Stimulated activated CD8-positive, alpha-beta memory T cell treated with anti-CD3 and anti-CD28 coated beads, Interleukin-7, amount 100 ng/mL, for 1 hour (primary cell): ENCODE measurements at regions not wholly inside any gene's neighbourhood (a gene's known extent, or its start where the extent isn't known, plus 50 kb on each side); places are given as distances from the start of the nearest gene placed in this dataset.

Source experiments
- DNase-seq, 2 donors: peaks; one replicate each; pipeline ENCODE4 v3.0.0-alpha.2; 2020; ENCODE audit warnings: low read depth in 2 of 2

DNA sequence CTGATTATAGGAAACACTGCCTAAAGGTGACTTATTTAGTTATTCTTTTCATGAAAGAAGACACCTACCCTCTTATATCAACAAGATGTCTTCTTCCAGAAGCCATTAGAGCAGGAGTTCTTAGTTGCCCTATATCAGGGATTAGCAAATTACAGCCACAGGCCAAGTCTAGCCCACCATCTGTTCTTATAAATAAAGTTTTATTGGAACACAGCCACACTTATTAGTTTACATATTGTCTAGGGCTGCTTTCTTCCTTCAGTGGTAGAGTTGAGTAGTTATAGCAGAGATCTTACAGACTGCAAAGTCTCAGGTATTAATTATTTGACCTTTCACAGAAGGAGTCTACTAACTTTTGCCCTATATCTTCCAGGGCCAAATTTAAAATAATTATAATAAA lies 157.2 kb upstream of the NOCT start:
- no peak for DNase-seq

DNA sequence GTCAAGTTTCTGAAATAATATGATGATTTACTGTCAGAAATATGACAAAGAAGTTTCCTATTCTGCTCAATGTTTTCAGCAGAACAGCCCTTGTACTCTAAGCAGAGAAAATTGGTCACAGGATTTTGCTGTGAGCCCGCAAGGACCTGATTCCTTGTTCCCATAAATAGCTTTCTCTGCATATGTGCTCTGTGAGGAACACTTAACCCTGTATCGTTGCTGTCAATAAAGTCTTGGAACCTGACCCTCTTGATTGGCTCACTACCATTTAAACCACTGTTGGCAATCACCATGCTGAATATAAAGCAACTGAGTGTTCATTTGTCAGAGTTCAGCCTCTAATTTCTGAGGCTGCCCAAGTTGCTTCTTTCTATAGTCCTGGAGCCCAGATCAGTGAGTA lies 158.2 kb upstream of the NOCT start:
- DNase-seq: no peak

GRCh38 chr4:138852681-138853080 lies 162.9 kb upstream of the NOCT start:
- no peak for DNase-seq

DNA sequence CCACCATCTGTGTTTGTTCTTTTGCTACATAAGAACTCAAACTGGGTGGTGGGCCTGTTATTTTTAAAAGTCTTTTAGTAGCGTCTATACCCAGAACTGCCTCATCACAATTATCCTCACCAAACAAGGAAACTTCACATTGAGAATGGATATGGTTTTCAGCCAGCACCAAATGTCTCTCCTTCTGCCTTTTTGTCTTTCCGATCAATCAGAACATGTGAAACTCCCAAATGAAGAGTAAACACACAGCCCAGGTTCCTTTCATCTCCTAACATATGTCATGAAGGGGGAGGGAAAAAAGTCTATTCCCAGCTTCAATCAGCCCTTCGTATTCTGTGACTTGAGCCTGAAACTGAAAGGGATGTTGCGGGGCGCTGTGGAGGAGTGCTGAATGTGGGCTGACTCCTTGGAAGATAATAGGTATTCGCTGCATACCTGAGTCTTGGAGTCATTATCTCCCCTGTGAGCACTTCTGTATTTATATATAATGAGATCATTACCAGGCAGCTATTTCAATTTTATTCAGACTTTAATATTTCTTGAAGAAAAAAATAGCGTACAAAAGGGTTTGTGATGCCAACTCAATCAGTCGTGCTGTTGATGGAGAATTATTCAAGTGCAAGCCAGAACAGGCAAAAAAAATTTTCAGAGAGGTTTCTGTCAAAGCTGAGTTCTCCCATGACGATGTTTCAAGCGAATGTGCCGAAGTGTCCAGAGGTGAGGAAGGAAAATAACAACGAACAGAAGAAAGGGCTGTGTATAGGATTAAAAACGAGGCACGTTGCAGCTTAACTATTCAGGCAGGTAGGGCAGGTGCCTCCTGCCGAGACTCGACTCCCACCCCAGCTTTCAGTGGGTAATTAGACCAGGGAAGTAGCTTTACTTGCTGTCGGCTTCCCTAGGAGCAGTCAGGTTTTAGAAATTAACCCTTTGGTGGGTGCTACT lies 163.9 kb upstream of the NOCT start:
- no peak for DNase-seq

DNA sequence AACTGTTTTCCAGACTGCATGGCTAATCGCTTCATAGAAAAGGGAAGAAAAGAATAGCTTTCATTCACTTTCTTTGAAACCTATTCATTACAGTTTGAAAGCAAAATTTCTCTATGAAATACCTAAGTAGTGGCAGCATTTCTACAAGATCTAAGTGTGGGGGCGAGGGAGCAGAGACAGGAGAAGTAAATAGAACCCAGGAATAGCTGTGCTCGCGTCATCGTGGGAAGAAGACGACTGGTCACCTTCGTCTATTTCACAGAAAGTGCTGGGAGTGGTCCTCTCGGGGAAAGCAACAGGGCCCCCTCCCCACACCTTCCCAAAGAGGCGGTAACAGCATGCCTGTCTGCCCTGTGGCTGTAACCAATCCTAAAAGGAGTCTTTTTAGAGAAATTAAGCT lies 169.9 kb upstream of the NOCT start:
- DNase-seq: no peak

DNA sequence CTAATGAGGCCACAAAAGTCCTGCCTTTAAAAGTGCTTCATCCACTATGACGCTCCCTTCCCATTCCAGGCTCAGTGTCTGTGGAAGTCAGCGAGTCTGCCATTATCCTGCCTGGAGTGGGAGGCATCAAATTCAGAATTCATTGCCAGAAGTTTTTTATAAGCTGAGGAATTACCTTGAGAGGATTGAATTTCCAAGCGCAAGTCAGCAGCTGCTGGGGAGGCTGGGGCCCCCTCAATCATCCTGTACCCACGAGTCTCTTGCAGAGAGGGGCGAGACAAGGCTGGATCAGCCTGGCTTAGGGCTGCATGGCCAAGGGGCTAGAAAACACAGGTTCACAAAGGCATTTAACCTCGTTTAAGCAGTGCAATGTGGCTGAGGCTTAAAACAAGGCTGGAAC lies 170.5 kb upstream of the NOCT start:
- DNase-seq: no peak

GRCh38 chr4:138843616-138844015 lies 172.0 kb upstream of the NOCT start:
- no peak for DNase-seq

DNA sequence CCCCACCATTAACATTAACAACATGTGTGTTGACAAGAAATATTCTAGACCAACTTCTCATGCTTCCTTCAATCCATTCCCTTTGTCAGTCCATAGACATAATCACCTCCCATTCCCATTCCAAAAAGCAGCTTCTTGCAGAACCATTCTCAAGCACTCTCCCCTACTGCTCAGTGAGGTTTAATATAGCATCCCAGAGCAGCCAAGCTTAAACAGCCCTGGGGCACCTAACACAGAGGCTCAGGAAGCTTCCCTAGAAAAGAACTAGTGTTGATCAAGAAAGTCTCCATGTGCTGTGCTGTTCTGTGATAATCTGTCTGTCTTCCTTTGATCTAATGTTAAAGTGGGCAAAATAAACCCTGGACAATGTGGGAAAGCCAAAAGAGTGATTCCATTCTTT lies 174.2 kb upstream of the NOCT start:
- no peak for DNase-seq

GRCh38 chr4:138838251-138838650 lies 177.3 kb upstream of the NOCT start:
- DNase-seq: no peak

- DNase-seq: no peak
Measured at GRCh38 chr4:138835832-138836533, 179.6 kb upstream of the NOCT start.

GRCh38 chr4:138833974-138834373 lies 181.6 kb upstream of the NOCT start:
- DNase-seq: no peak

- no peak for DNase-seq
Measured at GRCh38 chr4:138832563-138832962, 183.0 kb upstream of the NOCT start.

DNA sequence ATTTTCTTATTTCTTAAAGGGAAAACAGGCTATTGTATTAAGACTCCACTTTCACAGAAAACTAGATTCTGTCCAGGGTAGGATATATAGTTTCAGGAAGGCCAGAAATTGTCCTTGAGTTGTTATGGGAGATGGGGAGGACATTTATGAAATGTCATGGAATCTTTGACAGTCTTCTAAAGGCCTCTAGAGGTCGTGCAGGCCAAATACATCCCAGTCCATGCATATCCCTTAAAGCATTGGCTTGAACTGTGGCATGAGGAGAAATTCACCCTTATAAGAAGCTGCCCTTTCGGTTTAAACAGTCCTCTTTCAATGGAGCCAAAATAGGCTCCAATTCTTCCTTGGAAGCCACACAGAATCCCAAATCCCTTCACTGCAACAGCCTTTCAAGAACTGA lies 183.6 kb upstream of the NOCT start:
- no peak for DNase-seq

- no peak for DNase-seq
Measured at GRCh38 chr4:138828926-138829325, 186.7 kb upstream of the NOCT start.

GRCh38 chr4:138826754-138827153 lies 188.8 kb upstream of the NOCT start:
- DNase-seq: no peak

- DNase-seq: no peak
Measured at GRCh38 chr4:138826322-138826721, 189.3 kb upstream of the NOCT start.

GRCh38 chr4:138821331-138821730 lies 194.2 kb upstream of the NOCT start:
- no peak for DNase-seq

- no peak for DNase-seq
Measured at GRCh38 chr4:138816875-138817274, 198.7 kb upstream of the NOCT start.

GRCh38 chr4:138815811-138816210 lies 199.8 kb upstream of the NOCT start:
- no peak for DNase-seq

DNA sequence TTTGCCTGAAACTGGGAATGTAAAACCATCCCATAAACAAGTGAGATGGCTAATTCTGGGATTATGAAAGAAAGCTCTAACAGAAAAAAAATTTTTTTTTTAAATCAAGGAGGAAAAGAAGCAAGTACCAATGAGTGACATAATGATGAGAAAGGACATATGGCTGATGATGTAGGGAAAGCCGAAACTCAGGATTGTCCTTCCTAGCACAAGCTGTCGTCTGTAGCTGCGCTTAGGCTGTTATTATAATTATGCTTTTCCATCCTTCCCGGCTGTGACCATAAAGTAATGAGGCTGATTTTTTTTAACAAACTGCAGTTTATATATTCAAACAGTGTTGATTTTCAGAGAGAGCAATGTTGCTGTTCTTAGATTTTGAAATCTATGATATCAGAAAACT lies 209.8 kb upstream of the NOCT start:
- no peak for DNase-seq

DNA sequence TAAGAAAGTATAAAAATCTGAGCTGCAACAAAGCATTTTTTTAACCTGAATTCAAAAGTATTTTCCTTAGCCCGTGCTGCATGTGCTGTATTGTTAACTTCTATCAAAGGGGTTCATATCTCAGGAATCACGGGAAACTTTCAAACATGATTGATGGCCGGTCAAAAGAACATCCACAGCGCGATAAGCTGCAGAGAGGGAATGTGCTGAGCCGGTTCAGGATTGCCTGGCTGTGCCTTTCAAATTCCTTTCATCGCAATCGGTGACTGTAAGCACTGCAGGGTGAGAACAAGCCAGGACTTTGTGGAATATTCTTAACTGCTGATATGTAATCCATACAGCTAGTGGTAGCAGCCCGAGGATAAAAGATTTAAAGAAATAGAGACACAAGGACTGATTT lies 210.9 kb upstream of the NOCT start:
- no peak for DNase-seq

DNA sequence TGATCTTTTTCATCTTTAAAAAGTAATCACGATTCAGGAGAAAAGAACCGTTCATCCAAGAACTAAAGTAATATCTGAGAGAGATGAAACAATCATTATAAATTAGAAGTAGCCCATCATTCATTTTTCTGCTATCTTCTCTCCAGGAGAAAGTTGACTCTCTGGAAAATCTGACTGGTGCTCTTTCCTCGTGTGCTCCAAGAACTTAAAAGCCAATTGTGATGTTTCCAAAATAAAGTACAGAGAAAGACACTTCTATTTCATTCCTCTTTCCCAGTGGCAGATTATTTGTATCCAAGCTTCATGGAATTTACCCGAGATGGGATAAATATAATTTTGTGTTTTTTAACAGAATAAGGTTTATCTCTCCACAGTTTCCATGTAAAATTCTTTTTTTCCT lies 212.5 kb upstream of the NOCT start:
- DNase-seq: no peak

- no peak for DNase-seq
Measured at GRCh38 chr4:138802499-138802898, 213.1 kb upstream of the NOCT start.
